Fibroblast of lung (primary cell): ENCODE measurements at regions not wholly inside any gene's neighbourhood (a gene's known extent, or its start where the extent isn't known, plus 50 kb on each side); places are given as distances from the start of the nearest gene placed in this dataset.

ENCODE experiments used
- CTCF ChIP-seq, 2 donors: IDR thresholded peaks in 1 of 2; conservative IDR thresholded peaks in 1 of 2; 1 replicate in 1 of 2; 2 replicates in 1 of 2; pipeline ENCODE4 v1.5.1; 2011 to 2012; ENCODE audit warnings: low read length in 2 of 2, control low read depth in 1 of 2, inconsistent platforms in 1 of 2, low read depth in 1 of 2, mild to moderate bottlenecking in 1 of 2
- EZH2 ChIP-seq: IDR thresholded peaks from 2 replicates; pipeline ENCODE4 v1.5.1; 2012; ENCODE audit warnings: low read length, control low read depth, mild to moderate bottlenecking; ENCODE audit errors: missing control alignments

GRCh38 chr15:49731187-49732099, 110.6 kb downstream of the DTWD1 start:
- TF ChIP-seq CTCF (conservative IDR thresholded peaks at IDR 0.05 in 1 of 2, IDR thresholded peaks at IDR 0.05 in 1 of 2; ENCODE audit: low read depth in 1 of 2, low read length in 2 of 2) = no peak
- TF ChIP-seq EZH2 = no peak
